Fibroblast of peridontal ligament (primary cell): ENCODE measurements at regions not wholly inside any gene's neighbourhood (a gene's known extent, or its start where the extent isn't known, plus 50 kb on each side); places are given as distances from the start of the nearest gene placed in this dataset.

Experiments used
- DNase-seq: peaks from one replicate; pipeline ENCODE4 v3.0.0-alpha.2; 2010; ENCODE audit errors: extremely low read depth

DNA sequence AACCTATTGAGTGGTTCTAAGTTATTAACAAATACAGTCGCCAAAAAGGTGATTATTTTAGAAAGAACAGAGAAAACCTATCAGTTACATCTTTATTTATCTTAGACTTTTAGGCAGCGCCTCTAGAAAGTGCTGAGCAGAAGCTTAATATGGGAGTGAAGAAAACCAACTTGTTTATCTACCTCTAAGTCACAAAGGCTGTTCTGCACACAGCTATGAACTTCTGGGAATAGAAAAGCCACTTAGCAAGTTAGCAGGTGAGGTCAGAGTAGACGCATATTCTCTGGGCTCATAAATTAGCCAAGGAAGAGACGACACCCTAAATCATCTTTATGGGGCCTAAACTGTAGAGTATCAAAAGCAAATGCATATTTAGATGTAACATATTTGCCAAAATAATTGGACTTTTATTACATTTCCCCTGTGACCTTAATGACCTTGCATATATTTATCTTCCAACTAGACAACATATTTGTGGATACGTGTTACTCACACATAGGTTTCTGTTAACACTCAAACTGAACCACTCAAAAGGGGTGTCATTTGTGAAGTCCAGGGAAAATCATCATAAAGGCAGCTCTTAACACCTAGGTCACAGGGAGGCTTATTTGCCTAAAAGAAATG, 267.1 kb downstream of the ADGB start:
- DNase-seq = no peak

DNA sequence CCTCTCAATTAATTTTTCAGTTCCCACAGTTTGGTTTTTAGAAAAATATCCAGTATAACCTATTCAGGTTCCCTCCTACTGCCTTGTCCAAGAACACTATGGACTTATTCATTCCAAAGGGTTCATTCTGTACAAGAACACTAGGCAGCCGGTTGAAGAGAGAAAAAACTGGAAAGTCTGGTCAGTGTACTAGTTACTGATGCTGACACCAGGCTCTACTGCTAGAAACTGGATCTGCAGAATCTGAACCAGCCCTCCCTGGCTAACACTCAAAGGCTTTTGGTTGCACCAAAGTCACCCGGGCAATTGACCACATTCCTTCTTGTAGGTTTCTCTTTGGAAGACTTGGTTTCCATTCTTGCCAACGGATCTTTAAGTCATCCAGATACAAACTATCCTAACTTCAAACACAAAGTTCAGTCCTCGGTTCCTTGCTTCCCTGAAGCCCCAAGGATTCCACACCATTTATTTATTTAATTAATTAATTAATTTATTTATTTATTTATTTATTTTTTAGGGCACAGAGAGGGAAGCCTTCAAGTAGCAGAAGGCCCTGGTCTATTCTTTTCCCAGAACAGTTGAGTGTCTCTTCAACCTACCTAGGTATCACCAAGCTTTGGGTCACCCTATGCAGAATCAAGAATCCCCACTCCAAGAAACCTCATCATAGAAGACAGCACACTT, 268.1 kb downstream of the ADGB start:
- DNase-seq = no peak

DNA sequence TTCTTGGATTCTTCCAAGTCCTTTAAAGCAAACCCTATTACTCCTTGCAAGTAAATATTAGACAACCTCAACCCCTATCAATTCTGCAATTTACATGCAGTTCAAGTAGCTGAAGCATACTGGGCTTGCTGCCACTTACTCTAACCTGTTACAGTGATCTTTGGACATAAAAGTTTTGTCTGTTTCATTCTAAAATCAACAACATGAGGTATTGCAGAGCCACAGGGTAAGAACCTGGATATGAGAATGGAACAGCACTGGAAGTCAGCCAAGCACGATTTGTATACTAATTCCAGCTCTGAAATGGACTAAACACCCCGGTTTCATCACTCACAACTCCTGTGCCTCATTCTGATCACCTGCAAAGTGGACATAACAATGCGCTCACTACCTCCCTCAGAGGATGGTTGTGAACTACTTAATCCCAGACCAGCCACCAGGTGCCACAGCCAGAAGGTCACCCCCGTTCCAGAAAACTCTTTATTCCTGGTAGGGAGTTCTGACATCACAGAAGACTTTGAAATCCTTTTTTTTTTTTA, 270.0 kb downstream of the ADGB start:
- DNase-seq = no peak

DNA sequence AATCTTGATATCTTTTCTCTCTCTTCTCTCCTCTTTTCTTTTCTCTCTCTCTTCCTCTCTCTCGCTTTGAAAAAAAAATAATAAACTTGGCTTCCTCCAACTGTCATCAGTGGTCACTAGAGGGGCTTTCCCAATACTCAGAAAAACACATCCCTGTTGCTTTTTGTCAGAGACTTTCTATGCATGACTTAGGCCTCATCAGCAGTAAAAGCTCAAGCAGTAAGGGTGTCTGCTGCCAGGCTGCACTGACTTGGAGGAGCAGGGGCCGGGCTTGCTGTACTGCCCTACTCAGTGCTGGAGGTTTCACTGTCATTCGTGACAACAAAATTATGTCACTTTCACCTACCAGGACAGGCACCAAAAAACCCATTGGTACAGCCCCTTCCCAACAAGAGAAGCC, 272.0 kb downstream of the ADGB start:
- no peak for DNase-seq

DNA sequence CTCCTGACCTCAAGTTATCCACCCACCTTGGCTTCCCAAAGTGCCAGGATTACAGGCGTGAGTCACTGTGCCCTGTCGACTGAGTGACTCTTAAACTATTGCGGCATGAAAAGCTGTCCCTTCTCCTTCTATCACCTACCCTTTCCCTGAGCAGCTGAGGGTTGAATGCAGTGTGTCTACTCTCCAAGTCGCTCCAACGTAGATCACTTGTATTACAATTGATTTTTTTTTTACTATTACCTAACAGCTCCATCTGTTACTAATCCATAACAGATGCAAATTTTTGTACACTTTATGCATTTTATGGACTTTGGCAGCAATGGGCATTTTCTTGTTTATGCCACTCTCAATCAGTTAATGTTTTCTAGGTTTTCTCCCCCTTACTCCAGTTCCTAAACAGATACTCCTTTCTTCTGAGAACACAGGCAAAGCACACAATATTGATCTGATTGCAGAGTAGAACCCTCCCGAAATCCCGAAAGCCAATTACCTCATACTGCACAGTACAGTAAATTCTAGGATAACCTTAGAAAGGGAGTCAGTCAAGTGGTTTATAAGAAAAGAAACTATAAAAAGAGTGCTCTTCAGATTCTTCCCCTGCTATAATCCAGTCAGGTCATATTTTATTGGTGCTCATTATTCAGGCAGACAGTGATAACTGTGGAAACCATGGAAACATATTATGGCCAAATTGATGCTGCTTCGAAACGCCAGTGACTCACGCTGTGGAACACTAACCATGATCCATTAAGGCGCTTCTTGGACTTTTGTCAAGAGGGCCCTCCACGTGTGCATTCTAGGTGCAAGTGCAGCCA, 273.0 kb downstream of the ADGB start:
- DNase-seq = peak; percentile 65

DNA sequence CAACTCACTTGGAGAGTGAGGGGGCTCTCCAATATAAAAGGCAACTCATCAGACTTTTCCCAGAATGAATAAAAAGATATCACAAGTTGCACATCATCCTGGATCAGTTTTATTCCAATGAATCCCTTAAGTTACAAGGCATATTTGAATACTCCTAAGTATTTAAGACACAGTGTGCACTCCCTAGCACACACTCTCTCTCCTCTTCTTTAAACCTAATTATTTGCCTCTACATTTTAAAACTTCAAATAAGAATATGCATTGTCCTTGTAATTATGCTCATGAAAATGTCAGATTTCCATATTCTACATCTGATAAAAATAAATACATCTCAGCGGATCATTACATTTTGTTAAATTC, 273.6 kb downstream of the ADGB start:
- DNase-seq = no peak

DNA sequence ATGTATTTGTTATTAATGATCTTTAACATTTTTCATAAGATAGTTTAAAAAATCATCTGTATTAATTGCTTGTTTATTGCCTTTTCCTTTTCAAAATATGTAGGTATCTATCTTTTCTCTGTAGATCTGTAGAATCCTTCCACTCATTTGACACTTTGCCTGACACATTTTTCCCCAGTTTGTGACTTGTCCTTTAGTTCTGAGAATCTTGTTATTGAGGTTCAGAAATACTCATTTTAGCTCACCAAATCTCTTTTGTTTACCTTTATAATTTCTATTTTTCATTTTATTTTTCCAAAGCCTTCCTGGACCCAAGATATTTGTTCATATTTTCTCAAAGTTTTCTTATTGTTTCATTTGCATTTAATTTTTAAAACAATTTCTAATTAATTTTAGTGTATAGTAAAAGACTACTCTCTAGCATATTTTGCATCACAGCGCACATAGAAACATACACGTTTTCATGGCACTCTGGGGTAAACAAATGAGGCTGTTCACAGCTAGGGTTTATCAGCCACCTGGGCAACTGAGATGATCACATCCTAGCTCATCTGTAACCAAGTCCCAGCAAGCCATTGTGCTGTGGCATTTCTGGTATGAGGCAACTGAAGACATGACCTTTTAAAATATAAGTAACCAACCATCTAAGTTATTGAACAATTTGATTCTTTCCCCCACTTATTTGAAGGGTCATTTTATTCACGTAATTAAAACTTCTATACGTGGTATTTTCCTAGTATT, 275.7 kb downstream of the ADGB start:
- no peak for DNase-seq

DNA sequence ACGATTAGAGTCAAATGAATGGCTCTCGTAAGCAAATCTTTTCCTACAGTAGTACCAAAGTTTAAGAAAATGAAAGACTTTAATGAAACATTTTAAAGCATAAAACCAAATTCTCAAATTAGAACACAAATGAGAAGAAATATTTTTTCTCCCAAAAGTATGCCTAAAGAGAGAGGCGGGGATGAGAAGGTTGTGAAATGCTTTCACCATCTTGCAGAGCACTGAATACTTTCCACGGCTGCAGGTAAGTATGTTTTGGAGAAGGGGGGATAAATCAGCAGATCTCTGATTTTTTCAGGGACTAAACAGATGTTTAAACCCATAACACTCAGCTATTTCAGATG, 277.1 kb downstream of the ADGB start:
- no peak for DNase-seq

DNA sequence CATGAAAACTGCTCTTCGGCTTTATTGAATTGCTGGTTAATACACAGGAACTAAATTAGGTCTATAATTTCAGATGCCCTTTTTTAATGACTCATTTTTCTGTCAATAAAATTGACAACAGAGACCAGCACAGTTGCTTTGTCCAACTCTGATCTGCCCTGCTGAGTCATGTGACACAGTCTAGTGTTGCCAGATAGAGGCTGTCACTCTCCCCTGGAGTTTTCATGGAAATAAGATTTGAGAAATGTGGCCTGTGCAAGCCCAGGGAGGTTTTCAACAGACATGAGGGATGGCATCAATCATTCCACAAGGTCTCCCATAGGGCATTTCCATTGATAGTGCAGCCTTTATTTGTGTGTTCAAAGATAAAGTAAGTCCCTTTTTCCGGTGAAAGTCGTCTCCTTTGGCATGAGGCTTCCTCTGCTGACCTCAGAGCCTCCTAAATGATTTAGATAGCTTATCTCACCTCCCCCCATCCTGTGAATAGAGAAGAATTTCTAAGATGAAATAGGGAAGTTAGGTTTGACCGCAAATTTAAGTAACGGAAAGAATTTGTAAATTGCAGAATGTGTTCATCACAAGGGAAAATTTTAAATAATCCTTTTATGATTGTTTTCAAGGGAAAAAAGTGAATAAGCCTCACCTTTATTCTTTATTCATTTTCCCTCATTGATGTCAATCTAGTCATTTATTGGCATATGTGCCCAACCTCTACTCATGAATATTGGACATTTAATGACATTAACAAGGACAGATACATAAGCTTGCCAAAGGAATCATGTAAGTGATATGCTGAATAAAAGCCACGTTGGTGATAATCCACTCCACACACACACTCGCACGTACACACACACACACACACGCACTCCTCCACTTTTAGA, 277.7 kb downstream of the ADGB start:
- DNase-seq = no peak

DNA sequence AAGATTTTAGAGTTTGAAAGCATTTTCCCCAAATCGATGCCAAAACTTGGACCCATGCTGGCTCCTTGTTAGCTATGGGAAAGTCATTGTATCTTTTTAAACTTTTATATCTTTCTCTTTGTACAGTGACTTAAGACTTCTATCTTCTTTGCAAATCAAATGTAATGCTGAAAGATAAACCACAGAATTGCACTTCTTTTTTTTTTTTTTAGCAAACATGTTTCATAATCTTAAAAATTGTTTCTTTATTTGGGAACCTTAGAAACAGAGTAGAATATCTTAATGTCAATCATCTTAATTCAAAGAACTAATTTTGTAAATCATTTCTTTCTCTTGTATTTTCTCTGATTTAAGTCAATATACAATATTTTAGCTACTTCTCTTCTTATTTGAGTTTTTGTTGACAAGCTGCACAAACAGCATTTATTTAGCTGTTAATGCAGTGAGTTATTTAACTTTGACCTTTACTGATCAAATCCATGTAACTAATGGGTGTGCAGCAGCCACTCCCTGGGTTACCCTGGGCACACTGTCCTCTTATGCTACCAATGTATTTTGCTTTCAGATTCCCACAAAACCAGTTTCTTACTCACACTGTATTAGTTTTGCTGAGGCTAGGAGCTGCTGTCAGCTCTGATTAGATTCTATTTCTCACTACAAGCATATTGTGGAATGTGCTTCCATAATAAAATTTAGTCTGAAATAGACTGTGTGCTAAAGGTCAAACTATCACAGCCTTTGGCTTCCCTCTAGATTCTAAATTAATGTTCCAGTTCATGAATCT, 279.6 kb downstream of the ADGB start:
- peak; percentile 69 for DNase-seq

DNA sequence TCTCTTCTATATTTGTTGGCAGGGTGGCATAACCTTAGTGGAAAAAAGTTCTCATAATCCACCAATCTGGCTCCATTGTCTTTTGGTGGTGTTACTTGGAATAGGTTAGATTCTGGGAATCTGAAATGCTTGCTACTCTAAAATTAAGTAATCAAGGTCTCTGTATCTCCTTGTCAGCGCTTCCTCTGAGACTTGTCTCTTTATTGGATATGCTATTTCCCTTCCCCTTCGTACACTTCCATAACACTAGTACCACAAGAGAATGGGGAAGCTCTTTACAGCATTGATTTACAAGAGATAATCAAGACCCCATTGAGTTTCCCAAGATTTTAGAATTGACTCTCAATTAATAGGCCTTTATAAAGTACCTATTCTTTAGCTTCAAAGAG, 280.2 kb downstream of the ADGB start:
- no peak for DNase-seq

DNA sequence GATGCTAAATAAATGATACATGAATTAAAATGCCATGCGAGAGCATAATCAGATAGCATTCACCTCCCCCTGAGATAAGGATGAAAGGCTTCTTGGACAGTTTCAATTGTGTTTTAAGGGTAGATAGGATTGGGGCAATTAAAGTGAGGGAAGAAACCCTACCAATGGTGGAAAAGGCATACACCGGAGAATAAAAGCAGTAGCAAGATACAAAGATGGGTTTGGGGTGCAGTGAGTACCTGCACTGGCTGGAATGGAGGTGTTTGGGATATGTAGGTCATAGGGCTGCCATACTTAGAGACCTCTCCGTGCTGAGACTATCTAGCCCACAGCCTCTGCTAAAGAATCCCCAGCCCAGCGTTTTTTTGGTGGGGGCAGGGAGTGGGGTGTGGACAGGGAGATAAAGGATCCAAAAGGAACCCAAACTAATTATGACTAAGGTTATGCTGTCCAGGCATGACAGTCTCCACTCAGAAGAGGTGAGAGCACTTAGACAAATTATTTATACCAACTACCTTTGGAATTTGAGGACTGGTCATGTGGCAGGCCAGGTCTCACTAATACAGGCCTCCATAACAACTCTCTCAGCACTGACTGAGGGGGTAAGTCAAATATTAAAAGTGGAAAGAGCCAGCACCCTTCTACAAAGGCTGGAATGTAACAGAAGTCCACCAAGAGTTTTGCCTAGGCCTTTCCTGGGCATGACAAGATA, 280.8 kb downstream of the ADGB start:
- DNase-seq = no peak

DNA sequence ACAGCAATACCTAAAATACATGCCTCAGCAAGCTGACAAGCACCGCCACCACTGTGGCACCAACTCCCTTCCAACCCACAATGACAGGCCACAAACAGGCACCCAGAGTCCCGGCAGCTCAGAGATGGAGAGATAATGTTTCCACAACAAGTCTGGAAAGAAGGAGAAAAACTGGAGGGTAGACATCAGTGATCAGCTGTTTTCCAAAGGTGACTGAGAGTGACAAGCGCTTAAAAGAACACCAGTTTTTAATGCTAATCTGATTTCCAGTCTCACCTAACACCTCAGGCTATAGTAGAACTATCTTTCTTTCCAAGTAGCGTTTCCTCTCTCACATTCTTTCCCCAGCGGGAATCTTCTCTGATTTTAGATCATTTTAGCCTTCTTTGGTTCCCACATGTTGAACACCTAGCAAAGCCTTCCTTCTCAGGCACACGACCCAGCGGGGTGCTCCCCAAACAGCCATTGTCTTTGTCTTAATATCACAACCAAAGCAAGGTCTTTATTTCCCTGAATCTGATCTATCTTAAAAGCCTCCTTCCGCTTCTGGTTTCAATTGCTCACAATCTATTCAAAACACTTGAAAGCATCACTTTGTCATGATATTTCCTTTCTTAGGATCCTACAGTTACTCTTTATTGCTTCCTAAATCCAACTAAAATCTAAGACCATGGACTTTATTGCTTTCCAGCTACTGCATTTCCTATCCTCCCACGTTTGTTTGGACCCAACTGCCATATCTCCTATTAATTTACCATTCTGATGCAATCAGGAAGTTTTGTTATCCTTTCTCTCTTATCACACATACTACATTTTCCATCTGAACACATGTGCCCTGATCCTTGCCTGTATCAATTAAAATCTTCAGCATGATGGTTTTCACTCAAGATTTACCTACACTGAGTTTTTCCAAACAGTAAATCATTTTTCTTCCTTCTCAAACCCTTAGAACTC, 282.7 kb downstream of the ADGB start:
- no peak for DNase-seq

DNA sequence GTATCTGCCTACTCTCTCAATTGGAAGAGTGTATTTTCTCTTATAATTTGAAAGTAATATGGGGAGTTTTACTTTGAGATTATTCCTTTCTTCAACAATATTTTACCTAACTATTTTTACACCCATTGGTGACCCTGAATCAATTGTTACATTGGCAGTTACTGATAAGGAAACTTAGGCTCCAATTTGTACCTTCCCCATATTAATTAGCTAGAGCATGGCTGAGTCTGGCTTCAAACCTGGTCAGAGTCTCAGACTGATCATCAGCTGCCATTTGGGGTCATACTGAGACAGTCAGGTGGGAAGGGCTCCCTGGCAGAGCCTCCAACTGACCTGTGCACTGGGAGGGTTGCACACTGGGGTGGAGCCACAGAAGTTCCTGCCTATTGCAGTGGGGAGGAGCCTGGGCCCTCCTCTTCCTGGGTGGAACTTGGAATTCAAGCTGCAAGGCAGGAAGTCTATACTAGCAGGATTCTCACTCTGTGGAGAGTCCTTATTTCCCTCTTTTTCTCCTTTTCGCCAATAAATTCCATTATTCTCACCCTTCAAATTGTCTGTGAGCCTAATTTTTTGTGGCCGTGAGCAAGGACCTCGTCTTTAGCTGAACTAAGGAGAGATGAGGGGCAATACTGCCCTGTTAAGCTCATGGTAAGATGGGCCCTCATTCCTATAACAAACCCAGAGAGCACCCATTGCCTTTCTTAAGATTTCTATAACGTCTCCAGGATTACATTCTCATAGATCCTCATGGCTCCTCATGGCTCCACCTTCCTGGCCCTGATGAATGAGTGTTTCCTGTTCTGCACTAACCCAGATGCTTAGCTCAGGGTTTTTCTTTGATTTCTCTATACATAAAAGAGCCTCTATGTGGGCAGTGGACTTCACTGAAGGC, 285.1 kb downstream of the ADGB start:
- no peak for DNase-seq

DNA sequence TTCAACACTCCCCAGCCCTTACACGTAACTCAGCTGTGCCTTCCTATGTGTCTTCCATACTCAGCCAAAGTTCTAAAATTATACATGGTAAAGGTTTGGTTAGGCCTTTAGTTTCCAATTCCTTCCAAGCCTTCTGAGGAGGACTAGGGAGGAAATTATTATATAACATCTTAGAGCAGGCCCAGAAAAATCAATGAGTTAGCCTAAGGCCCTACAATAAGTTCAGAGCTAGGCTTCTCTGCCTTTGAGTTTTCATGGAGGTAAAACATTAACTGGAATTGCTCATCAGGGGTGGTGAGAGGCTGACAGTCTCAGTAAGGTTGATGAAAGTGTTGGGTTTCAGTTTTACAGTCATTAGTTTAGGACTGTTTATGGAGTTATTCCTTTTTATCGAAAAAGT, 286.0 kb downstream of the ADGB start:
- DNase-seq = no peak

DNA sequence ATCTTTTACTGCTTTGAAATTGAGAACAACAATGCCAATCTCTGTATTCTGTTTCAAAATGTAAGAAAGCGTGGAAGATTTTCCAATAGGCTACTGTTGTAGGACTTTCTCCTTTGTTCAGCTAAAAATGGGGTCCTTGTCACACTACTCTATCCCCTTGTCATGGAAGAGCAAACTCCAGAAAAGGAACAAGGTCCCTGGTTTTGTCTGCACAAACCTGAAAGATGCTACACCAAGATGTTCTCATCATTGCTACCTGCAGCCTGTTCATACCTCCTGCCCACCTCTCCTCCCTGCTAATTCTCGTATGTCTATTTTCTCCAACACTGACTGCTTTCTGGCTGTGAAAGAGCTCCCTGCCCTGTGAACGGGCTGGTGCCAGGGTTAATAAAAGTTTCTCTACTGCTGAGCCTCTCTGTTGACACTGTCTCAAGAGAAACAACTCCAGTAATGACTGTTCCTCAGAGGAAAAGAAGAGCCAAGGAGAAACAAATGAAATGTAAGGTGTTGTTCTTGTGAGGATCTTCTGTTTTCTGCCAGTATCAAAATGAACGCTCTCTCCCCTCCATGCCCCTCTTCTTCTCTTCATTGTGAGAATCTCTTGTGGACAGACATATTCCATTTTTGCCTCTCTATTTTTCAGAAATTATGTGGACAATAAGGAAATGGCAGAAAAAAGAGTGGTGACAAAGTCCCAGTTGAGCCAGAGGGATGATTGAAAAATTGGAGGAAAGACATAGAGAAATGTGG, 287.1 kb downstream of the ADGB start:
- DNase-seq = no peak
